Fibroblast of skin of left biceps (primary cell): ENCODE measurements at regions not wholly inside any gene's neighbourhood (a gene's known extent, or its start where the extent isn't known, plus 50 kb on each side); places are given as distances from the start of the nearest gene placed in this dataset.

ENCODE experiments used
- DNase-seq, 2 experiments: peaks; one replicate each; pipeline ENCODE4 v3.0.0-alpha.2; 2013; ENCODE audit warnings: low read depth in 2 of 2

GRCh38 chr1:234778221-234779159, 168.5 kb upstream of the IRF2BP2 start:
- DNase-seq = no peak

- DNase-seq = no peak
Observed at GRCh38 chr1:234777856-234778220, 167.9 kb upstream of the IRF2BP2 start.

GRCh38 chr1:234776876-234777855, 167.2 kb upstream of the IRF2BP2 start:
- no peak for DNase-seq

- no peak for DNase-seq
Observed at GRCh38 chr1:234776256-234776875, 166.4 kb upstream of the IRF2BP2 start.

- DNase-seq = no peak
Observed at GRCh38 chr1:234775477-234776246, 165.7 kb upstream of the IRF2BP2 start.

- no peak for DNase-seq
Observed at GRCh38 chr1:234774971-234775370, 165.0 kb upstream of the IRF2BP2 start.

- DNase-seq = no peak
Observed at GRCh38 chr1:234773936-234774677, 164.1 kb upstream of the IRF2BP2 start.

- DNase-seq = peak; percentile 95 to 96
Observed at GRCh38 chr1:234772345-234773147, 162.6 kb upstream of the IRF2BP2 start.

- no peak for DNase-seq
Observed at GRCh38 chr1:234771642-234772344, 161.8 kb upstream of the IRF2BP2 start.

GRCh38 chr1:234770924-234771540, 161.1 kb upstream of the IRF2BP2 start:
- no peak for DNase-seq

- peak in 1 of 2 experiments; percentile 25 for DNase-seq
Observed at GRCh38 chr1:234769986-234770795, 160.2 kb upstream of the IRF2BP2 start.

- DNase-seq = no peak
Observed at GRCh38 chr1:234769284-234769985, 159.5 kb upstream of the IRF2BP2 start.

GRCh38 chr1:234768569-234769283, 158.7 kb upstream of the IRF2BP2 start:
- no peak for DNase-seq

- DNase-seq = no peak
Observed at GRCh38 chr1:234768171-234768568, 158.2 kb upstream of the IRF2BP2 start.

GRCh38 chr1:234765672-234766071, 155.7 kb upstream of the IRF2BP2 start:
- no peak for DNase-seq

- DNase-seq = no peak
Observed at GRCh38 chr1:234765181-234765580, 155.2 kb upstream of the IRF2BP2 start.
